ENCODE measurements at regions not wholly inside any gene's neighbourhood (a gene's known extent, or its start where the extent isn't known, plus 50 kb on each side); places are given as distances from the start of the nearest gene placed in this dataset.
"Not testable (repeated sequence)": the region's sequence is repeated elsewhere in the genome, so short reads cannot be mapped to it uniquely, and the experiment has no call there.

DNA sequence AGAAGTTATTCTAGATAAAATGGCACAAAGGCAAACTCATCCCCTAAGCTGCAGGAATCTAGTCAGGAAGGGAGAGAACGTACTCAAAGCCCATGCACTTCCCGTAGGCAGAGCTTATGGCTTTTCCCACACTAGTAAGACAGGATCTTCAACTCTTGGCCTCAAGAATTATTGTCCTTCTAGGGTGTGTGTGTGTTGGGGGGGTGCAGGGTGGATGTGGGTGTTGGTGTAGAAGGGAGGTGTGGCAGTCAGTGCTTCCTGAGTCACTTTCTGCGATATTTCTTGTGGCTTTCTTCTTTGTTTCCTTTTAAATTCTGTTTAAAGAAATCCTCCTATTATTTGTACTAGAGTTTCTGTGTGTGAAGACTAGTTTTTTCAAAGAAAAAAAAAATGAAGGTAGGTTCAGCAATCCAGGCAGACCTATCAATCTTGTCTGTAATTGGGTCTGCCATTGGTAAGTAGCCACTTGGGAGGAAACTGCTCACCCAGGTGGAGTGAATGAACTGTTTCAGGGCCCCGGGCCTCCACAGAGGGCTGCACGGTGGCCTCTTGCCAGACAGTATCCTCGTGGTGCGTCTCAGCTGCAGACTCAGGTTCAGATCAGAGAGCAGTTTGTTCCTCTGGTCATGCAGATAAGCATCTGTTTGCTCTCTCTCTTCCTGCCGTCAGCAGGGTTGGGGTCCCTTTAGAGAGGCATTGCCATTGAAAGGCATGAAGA is 131.9 kb downstream of the NPR3 start:
- no peak for DNase-seq

GRCh38 chr5:32843531-32843895 is 132.4 kb downstream of the NPR3 start:
- no peak for DNase-seq

DNA sequence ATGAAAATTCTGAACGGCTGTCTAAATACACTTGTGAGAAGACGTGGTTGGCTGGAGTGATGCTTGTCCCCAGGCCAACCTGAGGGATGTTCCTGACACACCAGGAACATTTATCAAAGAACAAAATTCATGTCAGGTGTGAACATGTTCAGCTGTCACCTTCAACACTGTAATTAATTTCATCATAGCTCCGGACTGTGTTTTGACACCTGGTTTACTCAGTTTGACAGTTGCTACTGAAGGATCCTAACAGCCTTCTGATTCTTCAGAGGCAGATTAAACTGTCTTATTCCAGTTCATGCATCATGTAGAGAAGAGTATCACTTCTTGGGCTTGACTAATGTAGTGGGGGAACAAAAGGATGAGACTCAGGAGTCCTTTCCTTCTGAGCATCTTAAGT is 134.1 kb downstream of the NPR3 start:
- DNase-seq = no peak

- no peak for DNase-seq
Observed at GRCh38 chr5:32848120-32848519, 137.0 kb downstream of the NPR3 start.

- DNase-seq = no peak
Observed at GRCh38 chr5:32848681-32849080, 137.6 kb downstream of the NPR3 start.

- no peak for DNase-seq
Observed at GRCh38 chr5:32850817-32851496, 139.8 kb downstream of the NPR3 start.

DNA sequence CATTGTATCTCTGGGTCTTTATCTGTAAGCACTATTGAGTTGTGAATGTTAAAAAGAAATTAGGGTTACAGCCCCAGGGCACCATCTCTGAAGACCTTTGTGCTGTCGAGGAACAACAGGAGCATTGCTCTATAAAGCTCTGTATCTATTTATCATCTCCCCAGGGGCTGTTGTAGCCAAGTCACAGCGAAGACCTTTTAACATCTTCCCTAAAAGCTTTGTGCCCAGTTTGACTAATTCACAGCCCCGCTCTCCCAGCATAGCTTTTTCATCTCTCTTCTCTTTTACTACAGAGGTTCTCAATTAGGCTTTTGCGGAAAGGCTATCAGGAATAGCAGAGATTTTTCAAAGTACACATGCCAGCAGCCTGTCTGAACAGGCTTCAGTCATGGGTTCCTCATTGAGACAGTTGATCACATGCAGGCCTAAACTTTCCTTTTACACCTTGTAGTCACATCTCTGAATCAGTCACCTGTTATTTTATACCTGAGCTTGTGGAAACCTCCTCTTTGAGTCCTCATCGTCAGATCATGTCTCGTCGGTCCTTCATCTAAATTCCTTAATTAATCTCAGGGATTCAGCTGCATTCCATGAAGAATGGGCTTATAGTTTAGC is 140.5 kb downstream of the NPR3 start:
- DNase-seq = no peak

DNA sequence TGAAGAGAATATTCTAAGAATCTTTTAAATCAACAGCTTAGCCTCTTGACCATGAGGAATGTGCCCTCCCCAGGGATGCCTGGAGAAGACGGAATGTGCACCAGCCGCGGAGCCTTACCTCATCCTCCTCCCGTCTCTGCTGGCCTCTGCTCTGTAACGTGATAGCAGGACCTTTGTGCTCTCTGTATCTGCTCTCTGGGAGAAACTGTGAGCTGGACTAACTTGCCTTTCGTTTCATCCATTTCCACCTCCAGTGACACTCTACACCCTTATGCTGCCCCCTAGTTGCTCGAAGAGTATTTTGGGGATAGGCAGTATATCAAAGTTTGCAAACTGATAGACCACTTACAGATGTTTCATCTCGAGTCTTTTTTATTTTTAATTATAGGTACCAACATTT is 141.4 kb downstream of the NPR3 start:
- no peak for DNase-seq

GRCh38 chr5:32852976-32853375 is 141.9 kb downstream of the NPR3 start:
- DNase-seq = no peak

- no peak for DNase-seq
Observed at GRCh38 chr5:32854473-32854872, 143.4 kb downstream of the NPR3 start.

- DNase-seq = no peak
Observed at GRCh38 chr5:32859211-32859641, 148.1 kb downstream of the NPR3 start.

- no peak for DNase-seq
Observed at GRCh38 chr5:32865475-32865874, 154.4 kb downstream of the NPR3 start.

DNA sequence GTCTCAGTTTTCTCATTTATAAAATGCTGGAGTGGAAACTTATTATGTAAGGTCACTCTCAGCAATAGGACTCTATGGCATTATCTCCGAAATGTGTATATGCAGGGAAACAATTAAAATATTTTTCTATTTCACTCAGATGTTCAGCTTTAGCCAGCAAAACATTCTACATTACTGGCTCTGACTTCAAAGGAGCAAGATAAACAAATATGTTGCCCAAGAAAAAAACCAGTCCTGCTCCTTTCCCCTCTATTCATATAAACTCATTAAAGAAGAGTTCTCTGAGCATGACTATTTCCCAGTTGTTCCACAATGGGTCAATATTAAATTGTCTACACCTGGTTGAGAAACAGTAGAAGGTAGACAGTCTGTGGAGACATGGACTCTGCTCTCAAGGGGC is 155.0 kb downstream of the NPR3 start:
- DNase-seq = no peak

GRCh38 chr5:32869216-32869615 is 158.1 kb downstream of the NPR3 start:
- no peak for DNase-seq

DNA sequence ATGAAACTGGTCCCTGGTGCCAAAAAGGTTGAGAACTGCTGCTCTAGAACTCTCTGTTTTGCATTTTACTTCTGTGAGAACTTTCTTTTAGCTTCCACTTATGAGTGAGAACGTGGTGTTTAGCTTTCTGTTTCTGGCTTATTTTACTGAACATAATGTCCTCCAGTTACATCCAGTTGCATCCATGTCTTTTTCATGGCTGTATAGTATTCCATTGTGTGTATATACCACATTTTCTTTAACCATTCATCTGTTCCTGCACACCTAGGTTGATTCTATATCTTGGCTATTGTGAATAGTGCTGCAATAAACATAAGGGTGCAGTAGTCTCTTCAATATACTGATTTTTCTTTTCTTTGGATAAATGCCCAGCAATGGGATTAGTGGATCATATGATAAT is 165.7 kb downstream of the NPR3 start:
- no peak for DNase-seq

DNA sequence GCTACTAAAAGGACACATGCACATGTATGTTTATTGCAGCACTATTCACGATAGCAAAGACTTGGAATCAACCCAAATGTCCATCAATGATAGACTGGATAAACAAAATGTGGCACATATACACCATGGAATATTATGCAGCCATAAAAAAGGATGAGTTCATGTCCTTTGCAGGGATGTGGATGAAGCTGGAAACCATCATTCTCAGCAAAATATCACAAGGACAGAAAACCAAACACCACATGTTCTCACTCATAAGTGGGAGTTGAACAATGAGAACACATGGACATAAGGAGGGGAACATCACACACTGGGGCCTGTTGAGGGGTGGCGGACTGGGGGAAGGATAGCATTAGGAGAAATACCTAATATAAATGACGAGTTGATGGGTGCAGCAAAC is 168.2 kb downstream of the NPR3 start:
- DNase-seq = not testable (repeated sequence)

GRCh38 chr5:32880796-32881195 is 169.7 kb downstream of the NPR3 start:
- no peak for DNase-seq

DNA sequence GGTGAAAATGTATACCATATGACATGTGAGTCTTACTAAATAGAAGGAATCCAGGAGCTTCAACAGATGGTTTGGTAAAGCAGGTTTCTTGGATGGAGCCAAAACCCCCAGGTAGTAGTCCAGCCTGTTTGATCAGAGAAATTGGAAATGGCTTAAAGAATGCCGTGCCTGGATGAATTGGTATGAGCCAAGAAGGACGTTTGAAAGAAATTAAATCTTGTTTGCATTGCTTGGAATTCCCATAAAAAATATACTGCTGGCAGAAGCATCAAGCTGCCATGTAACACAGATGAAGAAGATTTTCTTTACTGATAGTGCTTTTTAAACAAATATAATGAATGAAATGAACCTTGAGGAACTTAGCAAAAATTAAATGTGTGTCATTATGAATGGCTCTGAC is 176.3 kb downstream of the NPR3 start:
- DNase-seq = no peak

DNA sequence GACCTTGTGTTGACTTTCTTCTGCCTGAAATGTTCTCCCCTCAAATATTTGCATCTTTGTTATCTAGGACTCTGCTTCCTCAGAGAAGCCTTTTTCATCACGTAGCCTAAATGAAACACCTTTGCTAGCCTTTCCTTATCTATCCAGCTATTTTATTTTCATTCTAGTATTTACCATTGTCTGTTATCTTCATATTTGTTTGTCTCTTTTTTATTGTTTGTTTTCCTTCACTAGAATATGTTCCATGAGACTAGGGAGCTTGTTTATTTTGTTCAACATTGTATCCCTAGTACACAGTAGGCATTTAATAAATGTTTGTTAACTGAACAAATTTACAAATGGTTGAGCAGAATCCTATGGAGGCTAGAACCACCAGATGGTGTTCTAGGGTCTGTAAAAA is 178.0 kb downstream of the NPR3 start:
- DNase-seq = no peak

GRCh38 chr5:32903613-32904012 is 192.5 kb downstream of the NPR3 start:
- DNase-seq = no peak

GRCh38 chr5:32908641-32909040 is 197.5 kb downstream of the NPR3 start:
- no peak for DNase-seq

DNA sequence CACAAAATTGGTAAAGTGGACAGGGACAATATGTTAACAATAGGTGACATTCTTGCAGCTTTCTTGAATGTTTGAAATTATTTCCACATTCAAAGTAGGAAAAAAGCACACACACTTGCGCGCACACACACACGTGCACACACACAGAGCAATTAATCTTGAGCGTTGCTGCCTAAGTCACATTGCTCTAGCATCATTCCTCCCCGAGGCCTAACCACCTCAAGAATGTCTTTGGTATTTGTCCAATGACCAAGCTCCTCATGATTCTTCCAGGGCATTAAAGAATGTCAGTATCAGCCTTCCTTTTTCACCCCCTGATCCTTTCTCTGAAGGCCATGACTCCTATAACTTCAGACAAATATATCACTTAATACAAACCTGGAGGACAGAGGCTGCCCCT is 198.1 kb downstream of the NPR3 start:
- no peak for DNase-seq

DNA sequence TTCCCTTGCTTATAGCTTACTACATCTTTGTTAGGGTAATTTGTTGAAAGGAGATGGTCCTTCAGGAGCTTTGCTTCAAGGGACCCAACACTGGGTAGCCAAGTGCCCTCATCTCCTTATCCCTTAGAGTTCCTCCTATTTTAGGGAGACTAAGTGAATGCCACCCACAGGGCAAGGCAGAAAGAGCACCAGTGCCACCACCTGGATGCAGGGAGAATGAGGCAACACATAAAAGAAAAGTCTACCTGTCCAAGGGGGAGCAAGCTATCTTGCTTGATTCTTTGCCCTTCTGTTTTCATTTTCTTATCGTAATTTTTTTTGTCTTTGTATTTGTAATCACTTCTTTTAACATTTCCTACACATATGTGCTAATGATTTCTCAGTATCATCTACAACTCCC is 205.5 kb downstream of the NPR3 start:
- DNase-seq = no peak

DNA sequence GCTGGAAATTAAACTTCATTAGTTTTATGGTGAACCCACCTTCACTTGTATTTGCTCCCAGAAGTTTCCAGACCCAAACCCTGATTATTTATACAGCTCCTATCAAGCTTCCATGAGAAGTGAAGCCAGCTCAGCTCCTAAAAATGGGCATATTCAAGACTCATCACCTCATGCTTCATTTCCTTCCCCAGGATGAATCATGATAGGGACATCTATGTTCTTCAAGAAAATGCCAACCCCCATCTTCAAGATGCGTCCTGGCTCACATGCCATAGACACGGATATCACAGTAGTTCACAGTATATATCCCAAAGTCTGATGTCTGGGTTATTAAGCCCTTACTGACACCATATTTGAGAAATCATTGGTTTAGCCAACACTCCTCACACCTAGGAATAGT is 217.6 kb downstream of the NPR3 start:
- DNase-seq = no peak

Measured in hippocampal formation (tissue), 2 donors.